GM18499 (cell line): ENCODE measurements at regions not wholly inside any gene's neighbourhood (a gene's known extent, or its start where the extent isn't known, plus 50 kb on each side); places are given as distances from the start of the nearest gene placed in this dataset.

ENCODE experiments used
- ATAC-seq: cut with Tn5 transposase; IDR thresholded peaks from one replicate; pipeline ENCODE4 v1.9.1; 2021; ENCODE audit warnings: moderate number of reproducible peaks; ENCODE audit not compliant: insufficient read depth, unreplicated experiment

- no peak for ATAC-seq
Observed at GRCh38 chr13:74046431-74046830, 87.8 kb downstream of the KLF12 start.

GRCh38 chr13:74045583-74045982, 88.6 kb downstream of the KLF12 start:
- no peak for ATAC-seq

GRCh38 chr13:74043237-74043636, 91.0 kb downstream of the KLF12 start:
- ATAC-seq = no peak

- peak; percentile 70 for ATAC-seq
Observed at GRCh38 chr13:74040200-74040599, 94.0 kb downstream of the KLF12 start.

- no peak for ATAC-seq
Observed at GRCh38 chr13:74039667-74040066, 94.5 kb downstream of the KLF12 start.

GRCh38 chr13:74039154-74039553, 95.0 kb downstream of the KLF12 start:
- no peak for ATAC-seq

- ATAC-seq = no peak
Observed at GRCh38 chr13:74037762-74038161, 96.4 kb downstream of the KLF12 start.

GRCh38 chr13:74036373-74036772, 97.8 kb downstream of the KLF12 start:
- no peak for ATAC-seq

GRCh38 chr13:74035896-74036295, 98.3 kb downstream of the KLF12 start:
- no peak for ATAC-seq

- ATAC-seq = no peak
Observed at GRCh38 chr13:74032325-74032724, 101.9 kb downstream of the KLF12 start.

- ATAC-seq = peak; percentile 30
Observed at GRCh38 chr13:74027161-74027779, 106.9 kb downstream of the KLF12 start.

GRCh38 chr13:74026753-74027152, 107.5 kb downstream of the KLF12 start:
- ATAC-seq = peak; percentile 73

- ATAC-seq = no peak
Observed at GRCh38 chr13:74025369-74025768, 108.8 kb downstream of the KLF12 start.

GRCh38 chr13:74024856-74025255, 109.3 kb downstream of the KLF12 start:
- ATAC-seq = no peak

- no peak for ATAC-seq
Observed at GRCh38 chr13:74024314-74024713, 109.9 kb downstream of the KLF12 start.

- no peak for ATAC-seq
Observed at GRCh38 chr13:74023484-74023883, 110.7 kb downstream of the KLF12 start.

GRCh38 chr13:74021505-74021904, 112.7 kb downstream of the KLF12 start:
- no peak for ATAC-seq

GRCh38 chr13:74018062-74018431, 116.2 kb downstream of the KLF12 start:
- ATAC-seq = no peak

- ATAC-seq = no peak
Observed at GRCh38 chr13:74017301-74018061, 116.7 kb downstream of the KLF12 start.

GRCh38 chr13:74015137-74015536, 119.1 kb downstream of the KLF12 start:
- ATAC-seq = no peak

GRCh38 chr13:74009100-74009668, 125.0 kb downstream of the KLF12 start:
- no peak for ATAC-seq

GRCh38 chr13:74006666-74007065, 127.5 kb downstream of the KLF12 start:
- no peak for ATAC-seq
